Astrocyte (in vitro differentiated cells and primary cell): ENCODE measurements at regions not wholly inside any gene's neighbourhood (a gene's known extent, or its start where the extent isn't known, plus 50 kb on each side); places are given as distances from the start of the nearest gene placed in this dataset.

Source experiments
- CTCF ChIP-seq: IDR thresholded peaks from 2 replicates; pipeline ENCODE4 v1.5.1; 2011; ENCODE audit warnings: low read depth, mild to moderate bottlenecking, inconsistent platforms, low read length, moderate library complexity; ENCODE audit not compliant: insufficient read depth
- EZH2 ChIP-seq: IDR thresholded peaks from 2 replicates; pipeline ENCODE4 v1.6.1; 2012; ENCODE audit warnings: mild to moderate bottlenecking, low read length, inconsistent platforms; ENCODE audit not compliant: insufficient read depth

- no peak for TF ChIP-seq CTCF
- no peak for TF ChIP-seq EZH2
Observed at GRCh38 chr3:163891771-163892170, 1186.5 kb downstream of the SI start.
